Activated T-cell treated with anti-CD3 and anti-CD28 coated beads, Interleukin-2, amount 50 U/mL, for 72 hours (primary cell): ENCODE measurements at regions not wholly inside any gene's neighbourhood (a gene's known extent, or its start where the extent isn't known, plus 50 kb on each side); places are given as distances from the start of the nearest gene placed in this dataset.

Source experiments
- ATAC-seq, 2 donors: fragments of 150-1000 bp; cut with Tn5 transposase; replicated peaks in 1 of 2; 2 replicates each; pipeline ENCODE4 v1.10.0; 2021; ENCODE audit warnings: moderate library complexity in 2 of 2, mild to moderate bottlenecking in 1 of 2
- DNase-seq, 2 donors: peaks; one replicate each; pipeline ENCODE4 v3.0.0; 2021 to 2022; ENCODE audit warnings: mixed read lengths in 1 of 2
- H3K27ac Mint-ChIP-seq: one replicate; pipeline ENCODE4 v1.8.0; 2022; ENCODE audit warnings: mild to moderate bottlenecking, moderate library complexity, mixed read lengths
- H3K27me3 Mint-ChIP-seq: one replicate; pipeline ENCODE4 v1.8.0; 2022; ENCODE audit warnings: low read depth, mixed read lengths
- H3K36me3 Mint-ChIP-seq, 2 donors: one replicate each; pipeline ENCODE4 v1.8.0; 2022; ENCODE audit warnings: mixed read lengths in 2 of 2, mild to moderate bottlenecking in 1 of 2; ENCODE audit not compliant: insufficient read depth in 2 of 2
- H3K4me1 Mint-ChIP-seq: one replicate; pipeline ENCODE4 v1.8.0; 2022; ENCODE audit warnings: low read depth, mixed read lengths
- H3K4me3 Mint-ChIP-seq, 2 donors: one replicate each; pipeline ENCODE4 v1.8.0; 2022; ENCODE audit warnings: mild to moderate bottlenecking in 2 of 2, mixed read lengths in 2 of 2, moderate library complexity in 2 of 2
- H3K9me3 Mint-ChIP-seq, 2 donors: one replicate each; pipeline ENCODE4 v1.8.0; 2022; ENCODE audit warnings: mixed read lengths in 2 of 2

GRCh38 chr5:27315363-27316270 is 277.2 kb upstream of the CDH9 start:
- H3K27ac Mint-ChIP-seq = no peak overlapping the region
- H3K9me3 Mint-ChIP-seq = peaks cover 3 to 12% of the 10 kb centered on the region in 2 donors
- ATAC-seq (no peak), DNase-seq (no peak)
- H3K4me1 Mint-ChIP-seq = no peaks in the 10 kb centered on the region
- no peak overlapping the region for H3K4me3 Mint-ChIP-seq
- H3K36me3 Mint-ChIP-seq = peaks cover 0 to 1% of the 10 kb centered on the region in 2 donors
- no peaks in the 10 kb centered on the region for H3K27me3 Mint-ChIP-seq

DNA sequence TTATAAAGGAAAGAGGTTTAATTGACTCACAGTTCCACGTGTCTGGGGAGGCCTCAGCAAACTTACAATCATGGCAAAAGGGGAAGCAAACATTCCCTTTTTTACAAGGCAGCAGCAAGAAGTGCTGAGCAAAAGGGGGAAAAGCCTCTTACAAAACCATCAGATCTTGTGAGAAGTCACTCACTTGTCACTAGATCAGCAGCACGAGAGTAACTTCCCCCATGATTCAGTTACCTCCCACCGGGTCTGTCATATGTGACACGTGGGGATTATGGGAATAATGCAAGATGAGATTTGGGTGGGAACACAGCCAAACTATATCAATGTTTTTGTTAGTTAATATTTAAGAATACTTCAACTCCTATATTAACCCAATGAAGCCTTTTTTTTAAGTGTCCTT is 275.2 kb upstream of the CDH9 start:
- DNase-seq = no peak
- H3K27me3 Mint-ChIP-seq = no peaks in the 10 kb centered on the region
- H3K36me3 Mint-ChIP-seq = no peaks in the 10 kb centered on the region
- no peak overlapping the region for H3K4me3 Mint-ChIP-seq
- no peak overlapping the region for H3K27ac Mint-ChIP-seq
- H3K4me1 Mint-ChIP-seq = no peaks in the 10 kb centered on the region
- ATAC-seq = no peak
- H3K9me3 Mint-ChIP-seq = peaks cover 0 to 9% of the 10 kb centered on the region in 2 donors

DNA sequence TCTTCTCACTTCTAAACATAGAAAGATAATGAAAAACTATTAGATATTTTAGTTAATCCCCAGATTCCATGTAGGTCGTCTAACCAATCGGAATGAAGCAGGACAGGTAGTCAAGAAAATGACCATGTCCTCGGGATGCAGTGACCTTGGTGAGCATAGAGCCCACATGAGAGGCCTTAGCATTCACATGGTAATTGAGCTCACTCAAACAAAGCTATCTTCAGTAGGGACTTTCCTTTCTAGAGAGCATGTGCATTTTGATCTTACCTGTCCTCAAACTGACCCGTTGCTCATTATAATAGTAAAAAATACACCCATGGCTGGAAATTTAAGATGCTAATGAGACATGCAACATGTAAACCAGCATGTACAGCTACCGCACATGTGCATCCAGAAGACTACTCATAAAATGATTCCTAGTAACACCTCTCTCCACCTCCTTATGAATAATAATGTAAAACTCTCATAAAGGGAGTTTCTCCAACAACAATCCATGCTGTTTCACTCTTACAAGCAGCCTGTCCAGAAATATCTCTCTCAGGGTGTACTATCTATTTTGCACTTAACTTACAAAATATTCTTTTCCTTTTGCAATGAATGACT is 274.0 kb upstream of the CDH9 start:
- no peak overlapping the region for H3K27ac Mint-ChIP-seq
- H3K9me3 Mint-ChIP-seq = peaks cover 3 to 6% of the 10 kb centered on the region in 2 donors
- no peak overlapping the region for H3K4me3 Mint-ChIP-seq
- ATAC-seq (no peak), DNase-seq (no peak)
- H3K27me3 Mint-ChIP-seq = no peaks in the 10 kb centered on the region
- no peaks in the 10 kb centered on the region for H3K36me3 Mint-ChIP-seq
- no peaks in the 10 kb centered on the region for H3K4me1 Mint-ChIP-seq

DNA sequence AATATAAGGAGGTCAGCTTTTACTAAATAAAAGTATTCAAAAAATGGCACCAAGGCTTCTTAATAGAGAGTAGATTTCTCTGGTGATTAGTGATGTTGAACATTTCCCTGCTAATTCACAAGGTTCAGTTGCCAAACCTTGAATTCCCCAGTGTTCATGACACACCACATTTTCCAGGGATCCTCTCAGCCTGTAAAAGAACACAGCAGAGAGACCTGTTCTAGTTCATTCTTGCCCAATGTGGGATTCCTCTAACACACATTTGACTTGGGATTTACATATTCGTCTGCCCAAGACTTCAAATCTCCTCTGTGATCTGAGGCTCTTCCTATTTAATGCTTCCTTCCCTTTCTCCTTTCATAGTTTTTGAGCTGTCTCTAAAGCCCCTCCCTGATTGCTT is 273.2 kb upstream of the CDH9 start:
- ATAC-seq = no peak
- Mint-ChIP-seq H3K4me1 (no peaks in the 10 kb centered on the region), H3K27ac (no peak overlapping the region), H3K4me3 (no peak overlapping the region), H3K9me3 (peaks cover 3 to 4% of the 10 kb centered on the region in 2 donors), H3K27me3 (no peaks in the 10 kb centered on the region), H3K36me3 (no peaks in the 10 kb centered on the region)
- no peak for DNase-seq

DNA sequence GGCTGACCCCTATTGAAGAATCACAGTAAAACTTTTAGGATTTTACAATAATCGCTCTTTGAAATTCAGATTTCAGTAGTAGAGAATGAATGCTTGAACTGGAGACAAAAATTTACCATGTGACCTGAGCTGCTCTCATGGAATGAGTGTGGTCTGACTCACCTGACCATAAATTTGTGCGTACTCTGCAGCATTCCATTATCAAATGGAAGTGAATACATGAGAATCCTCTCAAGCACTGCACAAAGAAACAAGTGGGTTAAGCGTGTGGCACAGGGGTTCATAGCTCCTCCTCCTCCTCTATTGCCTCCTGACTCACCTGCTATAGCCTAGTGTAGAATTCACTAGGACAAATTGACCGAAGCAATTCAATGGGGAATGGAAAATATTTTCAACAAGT is 269.8 kb upstream of the CDH9 start:
- Mint-ChIP-seq H3K36me3 (no peaks in the 10 kb centered on the region), H3K4me1 (no peaks in the 10 kb centered on the region), H3K27ac (no peak overlapping the region), H3K4me3 (no peak overlapping the region), H3K27me3 (no peaks in the 10 kb centered on the region), H3K9me3 (peaks cover 4% of the 10 kb centered on the region in 2 donors)
- ATAC-seq = no peak
- DNase-seq = no peak

DNA sequence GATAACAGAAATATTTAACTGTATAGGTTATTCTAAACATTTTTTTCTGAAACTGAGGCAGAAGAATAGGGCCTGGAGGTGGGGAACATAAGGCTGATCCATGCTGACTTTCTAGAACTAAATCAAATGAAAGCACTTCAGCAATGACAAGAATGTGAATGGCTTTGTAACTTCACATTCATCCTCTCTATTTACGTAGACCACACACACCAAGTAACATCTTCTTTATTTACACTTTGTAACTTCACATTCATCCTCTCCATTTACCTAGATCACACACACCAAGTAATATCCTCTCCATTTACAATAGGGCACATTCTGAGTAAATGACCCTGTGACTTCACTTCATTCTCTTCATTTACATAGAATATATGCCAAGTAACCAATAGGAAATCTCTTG is 251.8 kb upstream of the CDH9 start:
- Mint-ChIP-seq H3K9me3 (peaks cover 8 to 12% of the 10 kb centered on the region in 2 donors), H3K4me1 (no peaks in the 10 kb centered on the region), H3K4me3 (no peak overlapping the region), H3K27ac (no peak overlapping the region), H3K27me3 (no peaks in the 10 kb centered on the region), H3K36me3 (no peaks in the 10 kb centered on the region)
- ATAC-seq (no peak), DNase-seq (no peak)

- no peaks in the 10 kb centered on the region for H3K27me3 Mint-ChIP-seq
- no peak overlapping the region for H3K4me3 Mint-ChIP-seq
- no peak for ATAC-seq
These were observed 237.7 kb upstream of the CDH9 start for GRCh38 chr5:27276119-27276518.

DNA sequence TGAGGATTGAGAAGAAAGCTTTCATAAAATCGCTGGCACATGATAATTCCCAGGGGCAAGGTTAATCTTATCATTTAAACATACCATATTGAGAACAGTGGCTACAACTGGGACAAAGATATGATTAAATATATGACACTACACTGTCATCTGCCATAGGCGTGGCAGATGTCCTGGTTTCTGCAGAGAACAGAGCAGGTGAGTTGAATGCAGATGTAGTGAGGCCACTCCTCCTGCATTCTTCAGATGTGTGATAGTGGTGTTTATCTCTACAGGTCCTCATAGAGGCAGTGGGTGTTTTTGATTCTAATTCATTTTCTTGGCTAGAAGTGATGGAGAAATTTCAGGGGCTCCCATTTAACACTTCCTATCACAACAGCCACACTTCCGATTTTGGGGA is 237.0 kb upstream of the CDH9 start:
- Mint-ChIP-seq H3K27me3 (no peaks in the 10 kb centered on the region), H3K9me3 (peaks cover under 1 to 6% of the 10 kb centered on the region in 2 donors), H3K4me1 (no peaks in the 10 kb centered on the region), H3K4me3 (no peak overlapping the region), H3K36me3 (no peaks in the 10 kb centered on the region), H3K27ac (no peak overlapping the region)
- DNase-seq (no peak), ATAC-seq (no peak)

More at GRCh38 chr5:27276119-27276518, 237.7 kb upstream of the CDH9 start:
- DNase-seq = no peak
- Mint-ChIP-seq H3K9me3 (peaks cover 2 to 6% of the 10 kb centered on the region in 2 donors), H3K27ac (no peak overlapping the region), H3K36me3 (no peaks in the 10 kb centered on the region), H3K4me1 (no peaks in the 10 kb centered on the region)

GRCh38 chr5:27269766-27270165 is 231.4 kb upstream of the CDH9 start:
- H3K9me3 Mint-ChIP-seq = peaks cover 0 to 6% of the 10 kb centered on the region in 2 donors
- H3K27me3 Mint-ChIP-seq = no peaks in the 10 kb centered on the region

DNA sequence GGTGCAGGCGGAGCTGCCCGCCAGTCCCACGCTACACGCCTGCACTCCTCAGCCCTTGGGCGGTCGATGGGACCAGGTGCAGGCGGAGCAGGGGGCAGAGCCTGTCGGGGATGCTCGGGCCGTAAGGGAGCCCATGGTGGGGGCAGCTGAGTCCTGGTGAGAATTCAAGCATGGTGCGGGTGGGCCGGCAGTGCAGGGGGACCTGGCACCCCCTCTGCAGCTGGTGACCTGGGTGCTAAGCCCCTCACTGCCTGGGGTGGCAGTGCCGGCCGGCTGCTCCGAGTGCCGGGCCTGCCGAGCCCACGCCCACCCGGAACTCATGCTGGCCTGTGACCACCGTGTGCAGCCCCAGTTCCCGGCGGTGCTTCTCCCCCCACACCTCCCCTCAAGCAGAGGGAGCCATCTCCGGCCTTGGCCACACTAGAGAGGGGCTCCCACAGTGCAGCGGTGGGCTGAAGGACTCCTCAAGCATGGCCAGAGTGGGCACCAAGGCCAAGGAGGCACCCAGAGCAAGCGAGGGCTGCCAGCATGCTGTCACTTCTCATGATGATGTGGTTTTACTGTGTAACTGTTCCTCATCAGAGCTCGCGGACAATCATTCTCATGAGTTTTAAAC is 228.9 kb upstream of the CDH9 start:
- H3K4me1 Mint-ChIP-seq = no peaks in the 10 kb centered on the region
- ATAC-seq (no peak), DNase-seq (no peak)
- H3K27me3 Mint-ChIP-seq = no peaks in the 10 kb centered on the region
- peaks cover 5 to 8% of the 10 kb centered on the region in 2 donors for H3K9me3 Mint-ChIP-seq
- H3K4me3 Mint-ChIP-seq = no peak overlapping the region
- H3K36me3 Mint-ChIP-seq = no peaks in the 10 kb centered on the region
- no peak overlapping the region for H3K27ac Mint-ChIP-seq

More at GRCh38 chr5:27269766-27270165, 231.4 kb upstream of the CDH9 start:
- no peak for ATAC-seq
- no peaks in the 10 kb centered on the region for H3K36me3 Mint-ChIP-seq
- H3K4me3 Mint-ChIP-seq = no peak overlapping the region
- no peak for DNase-seq
- no peaks in the 10 kb centered on the region for H3K4me1 Mint-ChIP-seq
- no peak overlapping the region for H3K27ac Mint-ChIP-seq

DNA sequence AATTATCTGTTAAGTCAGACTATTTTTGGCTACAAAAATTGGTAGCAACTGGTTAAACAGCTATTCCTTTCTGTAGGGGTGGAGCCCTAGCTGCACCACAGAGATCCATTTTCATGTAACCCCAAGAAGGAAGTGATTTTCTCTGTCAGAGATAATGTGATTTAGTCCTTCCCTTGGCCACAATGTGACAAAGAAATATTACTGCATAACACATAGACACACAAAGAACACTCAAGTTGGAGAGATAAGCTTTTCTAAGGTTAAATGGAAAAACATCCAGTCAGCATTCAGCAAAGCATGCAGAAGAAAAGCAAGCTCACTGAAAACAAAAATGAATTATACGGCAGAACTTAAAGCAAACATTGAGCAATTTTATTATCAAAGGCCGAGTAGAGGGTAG is 227.8 kb upstream of the CDH9 start:
- Mint-ChIP-seq H3K4me1 (no peaks in the 10 kb centered on the region), H3K9me3 (peaks cover 5 to 8% of the 10 kb centered on the region in 2 donors), H3K27me3 (no peaks in the 10 kb centered on the region), H3K4me3 (no peak overlapping the region), H3K27ac (no peak overlapping the region), H3K36me3 (no peaks in the 10 kb centered on the region)
- no peak for DNase-seq
- ATAC-seq = no peak

DNA sequence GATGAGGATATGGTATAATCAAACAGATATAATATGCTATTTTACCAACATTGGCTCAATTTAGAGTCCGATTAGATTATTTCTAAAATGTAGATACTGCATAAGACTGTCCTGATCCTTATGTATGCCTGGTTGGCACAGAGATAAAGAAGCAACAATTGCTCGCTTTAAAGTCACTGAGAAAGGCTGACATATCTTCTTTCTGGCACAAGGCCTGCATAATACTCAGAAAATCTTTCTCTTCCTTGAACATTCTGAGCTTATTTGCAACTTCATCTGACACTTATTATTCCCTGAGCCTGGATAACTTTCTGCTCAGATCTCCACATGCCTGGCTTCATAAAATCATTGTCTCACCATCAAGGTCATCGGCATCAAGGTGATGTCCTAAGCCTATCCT is 219.3 kb upstream of the CDH9 start:
- H3K36me3 Mint-ChIP-seq = peaks cover 0 to 2% of the 10 kb centered on the region in 2 donors
- H3K27me3 Mint-ChIP-seq = no peaks in the 10 kb centered on the region
- H3K9me3 Mint-ChIP-seq = peaks cover 9 to 12% of the 10 kb centered on the region in 2 donors
- H3K4me3 Mint-ChIP-seq = no peak overlapping the region
- DNase-seq (no peak), ATAC-seq (no peak)
- no peak overlapping the region for H3K27ac Mint-ChIP-seq
- no peaks in the 10 kb centered on the region for H3K4me1 Mint-ChIP-seq

DNA sequence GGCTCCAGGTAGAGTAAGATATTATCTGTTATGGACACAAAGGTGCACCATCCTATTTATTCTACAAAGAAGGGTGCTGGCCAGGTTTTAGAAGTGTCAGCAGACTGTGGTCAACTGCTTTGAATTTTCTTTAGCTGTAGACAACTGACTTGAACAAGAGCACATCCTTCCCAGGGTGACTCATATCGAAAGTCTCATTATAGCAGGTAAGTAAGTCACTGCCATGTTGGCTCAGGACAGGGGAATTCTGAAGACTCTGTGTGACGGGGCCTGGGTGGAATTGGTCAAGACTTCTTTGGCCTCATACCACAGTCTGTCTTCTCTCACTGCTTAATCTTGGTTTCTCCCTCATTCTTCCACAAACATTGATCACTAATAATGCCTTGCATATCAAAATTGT is 214.5 kb upstream of the CDH9 start:
- H3K4me3 Mint-ChIP-seq = no peak overlapping the region
- ATAC-seq (no peak), DNase-seq (no peak)
- no peaks in the 10 kb centered on the region for H3K27me3 Mint-ChIP-seq
- peaks cover 4 to 10% of the 10 kb centered on the region in 2 donors for H3K9me3 Mint-ChIP-seq
- no peak overlapping the region for H3K27ac Mint-ChIP-seq
- no peaks in the 10 kb centered on the region for H3K36me3 Mint-ChIP-seq
- no peaks in the 10 kb centered on the region for H3K4me1 Mint-ChIP-seq
